RWPE1 (cell line): ENCODE measurements at regions not wholly inside any gene's neighbourhood (a gene's known extent, or its start where the extent isn't known, plus 50 kb on each side); places are given as distances from the start of the nearest gene placed in this dataset.

Experiments
- CTCF ChIA-PET: fragments of 350-600 bp; sonication (Branson Sonifier 250); formaldehyde crosslinking; extraction: SDS; loops from one replicate; lab custom pipeline; 2021; lab: Yijun Ruan, JAX
- POLR2A ChIA-PET: fragments of 400-600 bp; formaldehyde crosslinking; extraction: SDS; loops from one replicate; lab custom pipeline; 2020; ENCODE audit warnings: antibody characterized with exemption; ENCODE audit not compliant: low non-redundant PET; lab: Yijun Ruan, JAX
- DNase-seq: peaks from one replicate; pipeline ENCODE4 v3.0.0; 2012; ENCODE audit warnings: low spot score
- H3K27ac ChIP-seq: fragments of 450-650 bp; 2 replicates; pipeline ENCODE4 v1.5.1; 2017
- CTCF ChIP-seq: fragments of 450-650 bp; conservative IDR thresholded peaks from 2 replicates; pipeline ENCODE4 v1.5.1; 2017; ENCODE audit warnings: low read depth, mild to moderate bottlenecking

DNA sequence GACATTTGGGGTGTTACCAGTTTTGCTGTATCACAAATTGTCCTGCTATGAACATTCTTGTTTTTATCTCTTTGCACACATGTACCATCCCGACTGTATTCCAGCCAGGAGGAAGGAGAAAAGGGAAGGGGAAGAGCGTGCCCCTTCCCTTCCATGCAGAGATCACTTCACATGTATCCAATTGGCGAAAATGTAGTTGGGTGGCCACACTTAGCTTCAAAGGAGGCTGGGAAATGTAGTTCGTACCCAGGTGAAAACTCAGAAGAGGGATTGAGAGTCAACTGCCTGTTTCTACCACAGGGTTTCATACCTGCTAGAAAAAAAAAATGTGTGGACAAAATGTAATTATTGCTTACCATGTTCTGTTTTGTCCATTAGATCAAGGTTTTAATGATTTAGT is 189.1 kb upstream of the PELI2 start:
- TF ChIP-seq CTCF = no peak
- DNase-seq = no peak
- CTCF ChIA-PET = no interaction called here
- H3K27ac ChIP-seq = no peak overlapping the region
- POLR2A ChIA-PET = no interaction called here

DNA sequence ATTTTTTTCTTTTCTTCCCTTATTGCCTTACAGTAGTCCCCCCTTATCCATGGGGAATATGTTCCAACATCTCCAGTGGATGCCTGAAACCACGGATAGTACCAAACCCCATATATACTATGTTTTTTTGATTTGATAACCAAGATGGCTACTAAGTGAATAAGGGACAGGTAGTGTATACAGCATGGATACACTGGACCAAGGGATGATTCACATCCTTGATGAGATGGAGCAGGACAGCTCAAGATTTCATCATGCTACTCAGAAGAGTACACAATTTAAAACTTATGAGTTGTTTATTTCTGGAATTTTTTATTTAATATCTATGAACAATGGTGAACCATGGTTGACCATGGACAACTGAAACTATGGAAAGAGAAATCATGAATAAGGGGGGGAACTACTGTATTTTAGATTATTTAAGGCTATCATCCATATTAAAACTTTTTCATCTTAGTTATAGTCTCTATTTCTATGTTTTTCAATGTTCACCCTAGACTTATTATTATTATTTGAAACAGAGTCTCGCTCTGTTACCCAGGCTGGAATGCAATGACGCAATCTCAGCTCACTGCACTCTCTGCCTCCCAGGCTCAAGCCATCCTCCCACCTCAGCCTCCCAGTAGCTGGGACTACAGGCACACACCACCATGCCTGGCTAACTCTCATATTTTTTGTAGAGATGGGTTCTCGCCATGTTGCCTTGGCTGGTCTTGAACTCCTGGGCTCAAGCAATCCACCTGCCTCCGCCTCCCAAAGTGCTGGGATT is 188.0 kb upstream of the PELI2 start:
- no peak for DNase-seq
- TF ChIP-seq CTCF = no peak
- ChIA-PET POLR2A (no interaction called here), CTCF (no interaction called here)
- H3K27ac ChIP-seq = no peak overlapping the region

DNA sequence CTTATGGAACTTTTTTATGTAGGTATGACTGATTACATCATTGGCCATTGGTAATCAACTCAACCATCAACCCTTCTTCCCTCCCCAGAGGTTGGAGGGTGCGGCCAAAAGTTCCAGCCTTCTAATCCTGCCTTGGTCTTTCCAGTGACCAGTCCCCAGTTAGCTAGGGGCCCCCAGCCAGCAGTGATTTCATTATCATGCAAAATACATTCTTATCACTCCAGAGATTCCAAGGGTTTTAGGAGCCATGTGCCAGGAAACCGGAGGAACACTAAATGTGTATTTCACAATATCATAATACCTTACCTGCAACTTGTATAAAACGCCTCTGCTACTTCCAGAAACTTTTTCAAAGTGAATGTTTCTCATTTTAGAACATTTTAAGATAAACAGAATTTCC is 181.5 kb upstream of the PELI2 start:
- POLR2A ChIA-PET = no interaction called here
- DNase-seq = no peak

GRCh38 chr14:55938249-55938791 is 179.9 kb upstream of the PELI2 start:
- peak; percentile 69 for DNase-seq
- CTCF ChIA-PET = interaction anchor here (0.7 to 1.2 kb wide), 2 partner anchors 15 to 135 kb away, joined by 3 read pairs; no protein-coding TSS in a partner anchor

More for the DNA sequence above, 181.5 kb upstream of the PELI2 start:
- H3K27ac ChIP-seq = no peak overlapping the region
- no peak for TF ChIP-seq CTCF
- CTCF ChIA-PET = no interaction called here

GRCh38 chr14:55942076-55942654 is 176.0 kb upstream of the PELI2 start:
- POLR2A ChIA-PET = no interaction called here

More at GRCh38 chr14:55938249-55938791, 179.9 kb upstream of the PELI2 start:
- H3K27ac ChIP-seq = peak overlapping the region; percentile 91
- TF ChIP-seq CTCF = no peak
- POLR2A ChIA-PET = no interaction called here

DNA sequence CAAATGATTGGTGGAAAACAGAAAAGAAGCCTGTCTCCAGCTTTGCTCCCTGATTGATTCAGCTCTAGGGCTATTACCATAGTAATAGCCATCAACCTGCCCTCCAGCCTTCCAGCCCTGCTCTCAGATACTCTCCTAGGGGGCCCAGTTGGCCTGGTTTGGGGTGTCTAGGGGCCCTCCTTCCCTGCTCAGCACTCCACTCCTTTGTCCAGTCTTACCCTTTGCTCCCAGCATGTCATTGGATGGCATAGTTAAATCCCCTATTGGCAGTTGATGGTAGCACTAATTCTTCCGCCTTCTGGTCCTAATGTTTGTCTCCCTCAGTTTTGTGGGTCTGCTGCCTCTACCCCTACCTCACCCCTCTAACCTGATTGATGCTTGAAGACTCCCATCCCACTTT is 175.4 kb upstream of the PELI2 start:
- TF ChIP-seq CTCF = no peak
- no peak for DNase-seq
- CTCF ChIA-PET = no interaction called here
- POLR2A ChIA-PET = no interaction called here
- H3K27ac ChIP-seq = no peak overlapping the region

More at GRCh38 chr14:55942076-55942654, 176.0 kb upstream of the PELI2 start:
- no peak for DNase-seq
- no peak overlapping the region for H3K27ac ChIP-seq
- CTCF ChIA-PET = no interaction called here
- no peak for TF ChIP-seq CTCF
